Activated CD4-positive, alpha-beta T cell treated with anti-CD3 and anti-CD28 coated beads, Interleukin-2, amount 50 U/mL, for 48 hours (primary cell): ENCODE measurements at regions not wholly inside any gene's neighbourhood (a gene's known extent, or its start where the extent isn't known, plus 50 kb on each side); places are given as distances from the start of the nearest gene placed in this dataset.

Experiments
- DNase-seq, 2 experiments: peaks; one replicate each; pipeline ENCODE4 v3.0.0-alpha.2; 2020

DNA sequence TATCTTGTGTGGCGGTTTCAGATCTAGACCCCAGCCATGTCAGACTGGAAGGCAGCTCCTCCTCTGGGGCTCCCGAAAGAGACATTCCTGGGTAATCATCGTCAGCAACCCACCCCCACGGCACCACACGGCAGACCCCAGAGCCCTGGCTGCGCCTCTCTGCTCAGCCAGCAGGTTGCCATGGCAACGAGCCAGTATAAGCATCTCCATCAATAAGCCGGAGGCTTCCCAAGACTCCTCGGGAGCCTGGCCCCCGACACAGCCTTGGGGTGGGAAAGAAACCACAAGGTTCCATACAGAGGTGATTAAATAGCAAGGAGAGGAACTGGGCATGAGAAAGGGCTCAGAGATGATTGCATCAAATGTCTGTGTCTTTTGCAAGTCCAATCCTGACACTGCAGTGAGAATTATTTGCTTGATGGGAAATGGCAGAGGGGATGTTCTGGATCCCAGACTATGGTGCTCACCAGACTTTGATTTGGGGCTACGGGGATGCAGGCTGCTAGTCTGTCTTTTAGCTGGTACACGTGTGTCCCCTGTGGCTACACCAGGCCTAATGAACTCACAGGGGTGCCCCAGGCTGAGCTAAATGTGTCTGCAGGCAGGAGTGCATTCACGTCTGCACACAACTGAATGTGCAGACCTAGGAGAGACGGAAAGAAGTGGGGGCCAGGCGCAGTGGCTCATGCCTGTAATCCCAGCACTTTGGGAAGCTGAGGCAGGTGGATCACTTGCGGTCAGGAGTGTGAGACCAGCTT is 320.5 kb upstream of the TNRC6C start:
- DNase-seq = no peak

GRCh38 chr17:77640252-77640651 is 318.3 kb upstream of the TNRC6C start:
- DNase-seq = no peak

GRCh38 chr17:77640916-77641605 is 317.4 kb upstream of the TNRC6C start:
- DNase-seq = no peak

- no peak for DNase-seq
Observed at GRCh38 chr17:77641718-77642117, 316.8 kb upstream of the TNRC6C start.

DNA sequence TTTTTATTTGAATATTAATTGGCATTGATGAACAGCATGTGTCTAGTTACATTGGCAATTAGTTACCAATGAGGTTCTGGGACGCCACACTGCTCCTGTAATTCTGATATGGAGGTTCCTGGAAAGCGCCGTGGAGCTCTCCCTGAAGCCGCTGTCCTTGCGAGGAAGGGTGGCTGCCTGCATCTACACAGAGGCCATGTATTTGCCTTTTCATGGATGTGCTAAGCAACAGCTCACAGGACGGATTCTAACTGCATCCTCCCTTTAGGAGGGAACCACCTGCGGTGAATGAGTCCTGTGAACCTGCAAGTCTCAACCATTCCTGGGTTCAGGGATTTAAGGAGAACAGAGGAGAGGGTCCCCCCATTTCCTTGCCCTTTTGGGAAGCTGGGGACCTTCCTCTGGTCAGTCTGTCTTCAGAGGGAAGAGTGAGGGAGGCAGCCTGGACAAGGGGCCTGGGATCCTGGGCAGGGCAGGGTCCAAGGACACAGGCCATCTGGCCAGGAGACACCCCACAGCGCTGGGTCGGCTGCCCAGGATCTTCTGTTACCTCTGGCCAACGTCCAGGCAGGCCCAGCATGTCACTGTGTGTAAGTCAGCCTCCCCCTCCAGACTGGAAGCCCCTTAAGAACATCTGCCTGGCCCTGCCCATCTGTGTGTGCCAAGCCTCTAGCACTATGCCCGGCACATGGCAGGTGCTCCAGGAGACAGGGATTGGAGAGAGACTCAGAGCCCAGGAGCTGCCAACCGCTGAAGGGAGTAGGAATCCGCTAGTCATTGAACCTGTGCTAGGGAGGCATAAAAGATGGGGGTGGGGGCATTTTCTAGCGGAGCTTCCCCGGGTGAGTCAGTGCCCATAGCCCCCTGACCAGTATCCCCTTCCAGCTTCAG is 314.1 kb upstream of the TNRC6C start:
- no peak for DNase-seq

DNA sequence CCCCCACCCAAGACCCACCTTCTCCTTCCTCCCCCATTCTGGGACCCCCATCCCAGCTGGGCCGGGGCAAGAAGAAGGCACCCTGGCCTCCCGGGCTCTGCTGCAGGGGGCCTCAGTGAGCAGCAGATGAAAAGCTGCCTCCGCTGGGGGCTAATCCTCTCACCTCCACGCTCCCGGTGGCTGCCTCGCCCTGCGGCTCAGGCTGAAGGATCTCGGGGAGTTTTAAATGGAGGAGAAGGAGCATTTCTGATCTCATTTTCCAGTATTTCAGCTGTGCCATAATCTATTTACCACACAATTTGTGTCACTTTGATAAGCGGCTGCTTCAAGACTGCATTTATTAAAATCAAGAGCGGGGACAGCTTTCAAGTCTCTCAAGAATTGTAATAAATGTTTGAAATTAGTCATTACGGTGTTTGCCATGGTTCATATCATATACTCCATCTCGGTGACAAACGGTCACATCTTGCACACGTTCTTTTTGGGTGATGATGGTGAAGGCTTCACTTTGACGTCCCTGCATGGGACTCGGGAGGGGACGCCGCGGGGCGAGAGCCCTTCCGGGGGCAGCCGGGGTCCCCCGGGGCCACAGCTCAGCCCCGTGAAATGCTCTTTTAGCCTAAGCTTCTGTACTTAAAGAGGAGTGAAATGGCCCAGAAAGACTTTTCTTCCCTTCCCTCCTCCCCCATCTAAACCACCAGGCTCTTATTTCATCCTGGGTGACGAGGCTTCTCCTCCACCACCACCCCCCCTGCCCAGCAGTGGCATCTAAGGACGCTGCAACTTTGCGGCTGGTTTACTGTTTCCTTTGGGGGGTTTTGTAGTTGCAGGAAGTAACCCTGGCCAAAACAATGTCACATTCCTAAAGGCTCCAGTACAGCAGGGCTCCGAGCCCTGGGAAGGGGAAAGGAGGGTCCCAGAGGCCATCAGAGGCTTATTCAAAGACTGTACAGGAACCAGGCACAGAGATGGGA is 313.1 kb upstream of the TNRC6C start:
- DNase-seq = peak; percentile 60 to 72

DNA sequence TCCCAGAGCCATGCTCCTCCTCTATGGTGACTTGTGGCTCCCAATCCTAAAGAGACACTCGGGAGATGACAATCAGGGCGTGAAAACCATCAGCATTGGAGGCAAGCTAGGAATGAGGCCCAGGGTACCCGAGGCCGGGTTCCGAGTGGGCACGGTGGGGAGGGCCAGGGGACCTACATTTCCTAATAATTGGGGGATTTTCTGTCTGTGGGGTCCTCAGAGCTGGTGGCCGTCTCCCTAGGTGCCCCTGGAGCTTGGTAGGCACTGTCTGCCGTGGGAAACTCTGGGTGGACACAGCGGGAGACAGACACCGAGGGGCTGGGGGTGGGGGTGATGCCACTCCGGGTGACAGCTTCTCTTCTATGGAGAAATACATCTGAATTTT is 312.5 kb upstream of the TNRC6C start:
- no peak for DNase-seq

DNA sequence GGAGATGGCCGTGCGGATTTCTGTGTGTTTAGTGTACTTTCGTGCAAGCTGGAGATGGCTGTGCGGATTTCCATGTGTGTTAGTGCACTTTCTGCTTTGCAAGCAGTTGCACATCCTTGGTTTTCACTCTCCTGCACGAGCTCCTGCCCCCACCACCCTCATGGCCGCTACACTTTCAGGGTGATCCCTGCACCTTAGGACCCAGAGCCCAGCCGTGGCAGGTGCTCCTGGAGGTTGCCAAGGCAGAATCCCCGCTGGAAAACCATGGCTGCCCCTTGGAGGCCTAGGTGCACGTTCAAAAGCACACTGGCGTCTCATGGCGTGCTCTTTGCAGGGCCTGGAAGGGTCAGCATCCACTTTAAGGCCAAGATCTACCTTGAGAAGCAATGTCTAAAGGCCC is 311.0 kb upstream of the TNRC6C start:
- no peak for DNase-seq

DNA sequence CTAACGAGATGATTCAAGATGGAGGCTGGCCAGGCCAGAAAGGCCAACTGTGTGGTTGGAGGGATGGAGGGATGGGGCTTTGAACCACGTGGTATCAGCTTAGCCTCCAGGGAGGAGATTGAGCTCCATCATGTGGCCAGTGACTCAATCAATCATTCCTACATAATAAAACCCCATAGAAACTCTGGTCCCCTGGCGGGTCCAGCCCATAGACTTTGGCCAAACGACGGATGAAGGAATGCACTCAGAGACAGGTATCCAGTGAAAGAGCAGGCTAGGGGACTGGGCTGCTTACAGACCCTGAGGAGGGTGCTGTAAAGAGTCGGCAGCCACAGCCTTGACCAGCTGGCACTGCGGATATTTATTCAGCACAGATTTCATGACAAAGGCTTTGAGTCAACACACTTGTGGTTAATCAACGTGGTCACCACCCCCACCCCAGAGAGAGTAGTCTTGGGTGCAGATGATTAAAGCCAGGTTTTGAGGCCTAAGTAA is 308.7 kb upstream of the TNRC6C start:
- DNase-seq = no peak

DNA sequence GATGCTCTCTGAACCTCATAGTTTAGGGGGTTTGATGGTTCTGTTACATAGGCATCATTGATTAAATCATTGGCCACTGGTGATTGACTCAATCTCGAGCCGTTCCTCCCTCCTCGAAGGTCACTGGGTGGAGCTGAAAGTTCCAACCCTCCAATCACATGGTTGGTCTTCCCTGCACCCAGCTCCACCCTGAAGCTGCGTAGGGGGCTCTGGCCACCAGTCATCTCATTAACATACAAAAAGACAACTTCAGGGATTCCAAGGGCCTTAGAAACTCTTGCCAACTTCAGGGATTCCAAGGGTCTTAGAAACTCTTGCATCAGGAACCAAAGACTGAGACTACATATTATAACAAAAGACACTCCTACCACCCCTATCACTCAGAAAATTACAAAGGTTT is 306.5 kb upstream of the TNRC6C start:
- DNase-seq = no peak

DNA sequence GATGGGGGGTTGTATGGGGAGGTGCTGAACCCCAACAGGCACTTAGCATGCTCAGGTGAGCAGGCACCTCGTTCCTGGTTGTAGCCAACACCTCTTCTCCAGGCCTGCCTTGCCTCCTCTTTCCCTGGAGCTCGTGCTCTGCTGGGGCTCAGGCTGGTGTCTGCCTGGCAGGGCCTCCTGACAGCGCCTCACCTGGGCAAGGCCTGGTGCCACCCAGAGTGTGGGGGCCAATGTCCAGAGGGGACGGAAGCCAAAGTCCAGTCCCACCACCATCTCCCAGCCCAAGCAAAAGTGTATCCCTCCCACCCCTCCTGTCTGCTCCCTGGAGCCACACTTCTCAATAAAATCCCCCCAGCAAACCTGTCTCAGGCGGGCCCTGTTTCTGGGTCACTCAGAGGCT is 304.2 kb upstream of the TNRC6C start:
- no peak for DNase-seq

DNA sequence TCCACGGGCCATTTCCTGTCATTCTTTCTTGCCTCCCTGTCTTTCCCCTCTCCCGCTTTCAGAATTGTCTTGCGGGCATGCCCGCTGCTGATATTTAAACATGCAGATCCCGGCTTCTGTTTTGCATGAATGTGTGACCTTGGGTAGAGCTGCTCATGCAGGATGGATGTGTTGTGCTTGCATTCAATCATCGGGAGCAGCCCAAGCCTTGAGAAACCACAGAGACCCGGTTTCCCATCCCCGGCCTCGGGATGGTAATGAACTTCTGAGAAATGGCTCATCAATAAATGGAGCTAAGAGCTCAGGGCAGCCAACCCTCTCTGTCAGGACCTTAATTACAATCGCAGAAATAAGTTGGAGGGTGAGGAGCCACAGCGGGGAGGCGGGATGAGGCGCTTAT is 303.7 kb upstream of the TNRC6C start:
- no peak for DNase-seq

DNA sequence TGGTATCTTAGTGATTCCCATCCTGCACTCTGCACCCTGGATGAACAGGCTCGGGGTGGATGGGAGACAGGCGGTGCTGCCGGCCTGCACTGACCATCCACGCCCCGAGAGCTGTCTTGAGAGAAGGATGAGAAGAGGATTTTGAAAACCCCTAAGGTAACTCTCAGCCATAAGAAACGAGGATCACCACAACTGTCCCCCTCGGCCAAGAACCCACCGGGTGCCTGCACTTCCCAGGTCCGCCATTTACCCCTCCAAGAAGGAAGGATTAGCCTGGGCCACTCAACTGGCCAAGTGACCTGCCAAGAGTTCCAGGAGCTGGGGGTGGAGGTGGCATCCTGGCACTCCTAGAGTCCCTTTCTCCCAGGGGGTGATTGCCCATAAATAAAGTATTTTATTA is 302.4 kb upstream of the TNRC6C start:
- no peak for DNase-seq

GRCh38 chr17:77657839-77658238 is 300.7 kb upstream of the TNRC6C start:
- DNase-seq = no peak

DNA sequence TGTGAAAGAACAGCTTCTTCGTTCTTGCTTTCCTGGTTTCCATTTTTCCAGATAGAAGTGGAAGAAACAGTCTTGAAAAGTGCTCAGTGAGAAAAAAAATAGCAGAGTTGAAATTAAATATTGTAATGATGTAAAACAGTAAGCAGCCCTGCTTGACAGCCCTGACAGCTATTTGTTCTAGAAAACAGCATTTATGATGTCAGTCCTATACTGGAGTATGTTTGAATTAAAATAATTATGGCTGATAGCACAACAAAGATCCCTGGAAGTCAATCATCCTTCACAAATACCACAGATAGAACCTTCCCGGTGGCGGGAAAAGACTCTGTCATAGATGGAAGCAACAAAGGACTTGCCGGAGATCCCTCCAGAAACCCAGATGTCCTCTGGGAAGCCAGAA is 298.0 kb upstream of the TNRC6C start:
- DNase-seq = no peak

DNA sequence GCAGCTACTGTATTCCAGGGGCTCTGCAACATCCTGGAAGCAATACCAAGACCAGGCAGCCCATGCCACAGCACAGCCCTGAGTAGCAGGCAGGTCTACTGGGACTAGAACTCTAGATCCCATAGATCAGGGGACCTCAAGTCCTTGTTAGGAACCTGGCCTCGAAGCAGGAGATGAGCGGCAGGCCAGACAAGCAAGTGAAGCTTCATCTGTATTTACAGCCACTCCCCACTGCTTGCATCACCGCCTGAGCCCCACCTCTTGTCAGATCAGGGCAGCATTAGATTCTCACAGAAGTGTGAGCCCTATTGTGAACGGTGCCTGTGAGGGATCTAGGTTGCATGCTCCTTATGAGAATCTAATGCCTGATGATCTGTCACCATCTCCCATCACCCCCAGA is 295.7 kb upstream of the TNRC6C start:
- no peak for DNase-seq

- no peak for DNase-seq
Observed at GRCh38 chr17:77664097-77664729, 294.3 kb upstream of the TNRC6C start.

DNA sequence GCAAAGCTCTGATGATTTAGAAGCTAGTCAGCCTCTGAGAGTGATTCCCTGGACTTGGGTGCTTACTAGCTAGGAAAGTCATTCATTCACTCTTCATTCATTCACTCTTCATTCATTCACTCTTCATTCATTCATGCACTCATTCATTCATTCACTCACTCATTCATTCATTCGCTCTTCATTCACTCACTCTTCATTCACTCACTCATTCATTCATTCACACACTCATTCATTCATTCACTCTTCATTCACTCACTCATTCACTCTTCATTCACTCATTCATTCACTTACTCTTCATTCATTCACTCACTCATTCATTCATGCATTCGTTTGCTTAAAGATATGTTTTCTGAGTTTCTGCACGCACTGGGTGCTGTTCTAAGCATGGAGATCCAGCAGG is 292.7 kb upstream of the TNRC6C start:
- no peak for DNase-seq

DNA sequence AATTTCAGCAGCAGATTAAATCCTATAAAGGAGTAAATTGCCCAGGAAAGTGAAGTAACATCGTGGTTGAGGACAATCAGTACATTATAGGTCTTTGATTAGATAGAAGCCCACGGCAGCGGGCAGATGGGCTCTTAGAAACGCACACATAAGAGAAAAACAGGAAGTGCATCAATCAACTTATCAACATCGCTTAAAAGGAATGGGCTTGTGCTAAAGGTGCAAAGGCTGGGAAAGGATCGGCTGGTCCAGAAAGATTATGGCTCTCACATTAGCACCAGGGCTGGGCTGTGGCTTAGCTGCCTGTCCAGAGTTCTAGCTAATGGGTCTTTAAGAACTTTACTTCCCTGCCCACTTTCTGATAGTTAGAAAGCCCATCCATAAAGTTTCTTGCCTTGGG is 292.0 kb upstream of the TNRC6C start:
- no peak for DNase-seq

- peak; percentile 63 to 73 for DNase-seq
Observed at GRCh38 chr17:77666881-77667395, 291.6 kb upstream of the TNRC6C start.

DNA sequence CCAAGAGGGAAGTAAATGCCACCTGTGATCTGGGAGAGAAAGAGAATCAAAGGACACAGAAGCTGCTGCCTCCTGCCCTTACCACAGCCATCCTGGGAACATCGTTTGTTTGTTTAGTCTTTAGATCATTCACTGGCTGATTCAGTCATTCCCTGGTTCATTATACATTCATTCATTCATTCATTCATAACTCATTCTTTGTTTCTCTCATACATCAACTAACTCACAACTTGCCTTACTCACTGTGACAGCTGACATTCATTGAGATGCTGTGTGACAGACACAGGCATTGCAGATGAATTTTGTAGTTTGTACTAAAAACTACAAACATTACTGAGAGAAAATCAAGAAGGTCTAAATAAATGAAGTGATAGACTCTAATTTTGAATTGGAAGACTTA is 291.0 kb upstream of the TNRC6C start:
- DNase-seq = no peak

DNA sequence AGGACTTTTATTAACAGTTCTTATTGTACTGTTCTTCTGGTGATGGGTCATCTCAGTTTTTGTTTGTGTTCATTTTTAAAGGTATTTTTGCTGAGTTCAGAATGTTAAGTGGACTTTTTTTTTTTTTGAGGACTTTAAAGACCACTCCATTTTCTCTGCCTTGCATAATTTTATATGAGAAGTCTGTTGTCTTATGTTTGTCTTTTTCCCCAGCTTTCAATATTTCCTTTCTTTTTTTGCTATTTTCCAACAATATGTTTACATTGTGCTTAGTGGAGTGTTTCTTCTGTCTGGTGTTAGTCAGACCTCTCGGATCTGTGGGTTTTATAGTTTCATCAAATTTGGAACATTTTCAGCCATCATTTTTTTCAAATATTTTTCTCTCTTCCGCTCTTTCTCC is 290.0 kb upstream of the TNRC6C start:
- no peak for DNase-seq
